ENCODE measurements at regions not wholly inside any gene's neighbourhood (a gene's known extent, or its start where the extent isn't known, plus 50 kb on each side); places are given as distances from the start of the nearest gene placed in this dataset.

DNA sequence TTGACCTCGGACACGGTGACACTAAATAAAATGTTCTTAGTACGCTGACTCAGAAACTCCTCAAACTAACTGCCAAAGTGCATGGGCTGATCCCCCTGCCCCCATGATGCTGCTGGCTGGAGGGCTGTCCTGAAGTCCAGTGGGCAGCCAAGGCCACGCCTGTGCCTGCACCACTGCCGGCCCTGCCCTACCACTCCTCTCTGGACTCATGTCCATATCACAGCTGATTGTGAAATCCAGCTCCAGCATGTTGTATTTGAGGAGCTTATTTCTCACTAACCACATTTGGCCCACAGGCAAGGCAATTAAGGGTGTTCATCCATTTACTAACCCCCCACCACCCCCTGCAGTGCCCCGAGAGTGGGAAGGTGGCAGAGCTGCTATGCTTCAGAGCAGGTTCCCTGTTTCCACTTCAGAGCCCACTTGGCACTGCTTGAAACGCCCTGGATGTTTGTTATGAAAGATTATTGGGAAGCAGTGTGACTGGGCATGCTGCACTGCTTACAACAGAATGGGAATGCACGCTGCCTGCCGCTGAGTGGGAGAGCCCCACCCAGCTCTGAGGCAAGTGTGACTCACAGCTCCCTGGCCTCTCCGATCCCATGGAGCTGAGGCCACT, 114.0 kb downstream of the UQCRFS1 start:
- intact Hi-C loops (cut with DNase I), result no loop called here
- DNase-seq (peak; percentile 76), ATAC-seq (peak; percentile 95 to 99)

DNA sequence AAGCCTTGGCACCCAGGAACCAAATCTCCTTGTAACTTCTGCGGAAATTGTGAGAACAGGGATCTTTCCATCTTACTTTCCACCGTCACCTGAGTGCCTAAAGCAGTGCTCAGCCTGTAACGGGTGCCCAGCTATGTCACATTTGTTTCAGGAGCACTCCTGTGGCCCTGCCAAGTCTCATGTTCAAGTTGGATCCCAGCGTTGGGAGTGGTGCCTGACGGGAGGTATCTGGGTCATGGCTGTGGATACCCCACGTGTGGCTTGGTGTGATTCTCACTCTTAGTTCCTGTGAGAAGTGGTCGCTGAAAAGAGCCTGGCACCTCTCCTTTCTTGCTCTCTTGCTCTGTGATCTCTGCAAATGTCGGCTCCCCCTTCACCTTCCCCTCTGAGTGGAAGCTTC, 114.9 kb downstream of the UQCRFS1 start:
- intact Hi-C loops (cut with DNase I), result no loop called here
- ATAC-seq, result no peak
- DNase-seq, result no peak

DNA sequence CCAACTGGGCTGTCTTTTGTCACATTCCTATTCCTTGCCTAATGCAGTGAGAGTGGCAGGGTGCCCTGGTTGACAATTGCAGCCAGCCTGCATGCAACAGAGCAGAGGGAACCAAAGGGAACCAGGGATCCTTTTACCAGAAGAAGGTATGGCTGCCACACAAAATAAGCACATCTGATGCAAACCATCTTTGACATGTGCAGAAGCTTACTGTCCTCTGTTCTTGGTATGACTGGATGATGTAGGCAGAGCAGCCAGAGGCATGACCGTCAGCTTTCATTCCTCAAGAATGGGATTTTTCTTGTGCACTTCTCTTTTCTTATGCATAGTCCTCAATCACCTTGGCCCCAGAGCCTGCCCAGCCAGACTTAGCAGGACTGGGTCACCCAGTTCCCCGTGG, 116.1 kb downstream of the UQCRFS1 start:
- ATAC-seq (no peak), DNase-seq (no peak)
- intact Hi-C loops (cut with DNase I), result no loop called here

DNA sequence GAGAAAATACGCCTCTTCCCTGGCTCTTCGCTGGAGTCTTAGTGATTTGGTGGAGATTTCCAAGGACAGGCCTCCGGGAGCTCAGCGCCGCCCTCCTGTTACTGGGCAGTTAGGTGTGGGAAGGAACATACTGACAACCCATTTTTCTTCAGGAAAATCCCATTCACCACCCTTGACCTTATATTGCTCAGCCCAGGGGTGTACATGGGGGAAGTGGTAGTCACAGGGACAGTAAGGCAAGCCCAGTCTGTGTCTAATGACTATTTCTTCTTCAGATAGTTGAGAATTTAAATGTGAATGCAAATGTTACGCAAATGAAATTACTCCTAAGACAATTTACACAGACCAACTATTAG, 119.4 kb downstream of the UQCRFS1 start:
- intact Hi-C loops (cut with DNase I), result no loop called here
- ATAC-seq, result no peak
- DNase-seq, result no peak

DNA sequence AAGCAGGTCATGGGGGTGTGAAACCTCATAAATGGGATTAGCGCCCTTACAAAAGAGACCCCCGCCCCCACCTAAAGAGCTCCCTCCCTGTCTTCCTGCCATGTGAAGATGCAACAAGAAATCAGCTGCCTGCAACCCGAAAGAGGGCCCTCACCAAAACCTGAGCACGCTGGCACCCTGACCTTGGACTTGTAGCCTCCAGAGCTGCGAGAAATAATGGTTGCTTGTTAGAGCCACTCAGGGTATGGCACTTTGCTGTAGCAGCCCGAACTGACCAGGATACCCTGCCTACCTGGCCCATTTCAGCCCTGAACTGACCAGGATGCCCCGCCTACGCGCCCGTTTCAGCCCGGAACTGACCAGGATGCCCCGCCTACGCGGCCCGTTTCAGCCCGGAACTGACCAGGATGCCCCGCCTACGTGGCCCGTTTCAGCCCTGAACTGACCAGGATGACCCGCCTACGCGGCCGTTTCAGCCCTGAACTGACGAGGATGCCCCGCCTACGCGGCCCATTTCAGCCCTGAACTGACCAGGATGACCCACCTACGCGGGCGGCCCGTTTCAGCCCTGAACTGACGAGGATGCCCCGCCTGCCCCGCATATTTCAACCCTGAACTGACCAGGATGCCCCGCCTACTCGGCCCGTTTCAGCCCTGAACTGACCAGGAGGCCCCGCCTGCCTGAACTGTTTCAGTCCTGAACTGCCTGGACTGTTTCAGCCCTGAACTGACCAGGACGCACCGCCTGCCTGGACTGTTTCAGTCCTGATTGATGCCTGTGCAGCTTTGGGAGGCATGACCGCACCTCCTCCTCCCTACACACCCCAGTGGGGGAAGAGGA, 120.0 kb downstream of the UQCRFS1 start:
- DNase-seq (no peak), ATAC-seq (no peak)
- intact Hi-C loops (cut with DNase I), result no loop called here

DNA sequence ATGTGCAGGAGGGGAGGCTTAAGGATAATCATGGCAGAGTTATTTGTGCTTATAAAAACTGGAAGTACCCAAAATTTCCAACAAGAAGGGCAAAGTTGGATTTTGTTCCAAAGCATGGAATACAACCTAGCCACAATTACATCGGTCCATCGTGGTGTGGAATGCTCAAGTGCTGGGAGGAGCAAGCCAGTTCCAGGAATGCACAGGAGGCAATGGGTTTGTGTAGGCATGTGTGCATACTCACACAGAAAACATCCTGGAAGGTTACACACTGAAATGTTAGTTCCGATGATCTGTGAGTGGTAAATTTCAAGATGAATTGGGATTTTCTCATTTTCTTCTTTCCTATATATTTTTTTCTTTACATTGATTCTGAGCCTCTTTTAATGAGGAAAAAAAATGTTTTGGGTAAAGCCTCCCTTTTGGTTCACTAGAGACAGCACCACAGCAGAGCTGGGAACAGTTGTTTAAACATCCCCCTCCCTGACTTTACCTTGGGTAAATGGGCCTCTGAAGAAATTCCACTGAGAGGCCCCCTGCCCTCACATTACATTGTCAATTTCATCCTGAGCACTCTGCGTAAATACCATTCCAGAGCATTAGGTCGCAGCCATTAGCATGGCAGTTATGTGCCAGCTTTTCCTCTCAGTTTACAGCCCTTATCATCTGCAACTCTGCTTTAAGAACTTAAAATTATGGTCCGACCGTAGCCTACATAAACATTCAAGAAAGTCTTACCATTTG, 122.0 kb downstream of the UQCRFS1 start:
- DNase-seq, result no peak
- ATAC-seq, result no peak
- intact Hi-C loops (cut with DNase I), result no loop called here

DNA sequence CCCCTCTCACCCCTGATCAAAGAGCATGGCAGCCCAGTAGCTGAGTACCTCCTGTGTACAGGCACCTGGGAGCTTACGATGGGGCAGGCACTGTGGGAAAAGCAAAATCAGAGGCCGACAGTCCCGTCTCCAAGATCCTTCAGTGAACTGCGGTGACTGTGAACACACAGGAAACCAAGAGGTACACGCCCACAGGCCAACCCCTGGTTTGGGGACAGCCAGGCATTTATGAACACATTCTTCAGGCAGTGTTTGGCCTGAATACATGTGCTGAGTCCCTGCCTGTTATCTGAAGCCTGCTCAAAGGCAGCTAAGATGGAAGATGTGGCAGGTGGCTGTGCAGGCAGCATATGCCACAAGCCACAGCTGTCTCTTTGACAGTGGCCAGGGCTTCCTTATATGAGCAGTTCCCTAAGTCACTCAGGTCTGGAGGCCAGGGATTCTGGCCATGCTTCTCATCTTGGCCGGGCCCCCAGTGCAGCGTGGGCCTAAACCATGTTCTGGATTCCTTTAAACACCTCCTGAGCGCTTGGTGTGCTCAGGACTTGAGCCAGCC, 123.6 kb downstream of the UQCRFS1 start:
- DNase-seq (no peak), ATAC-seq (no peak)
- intact Hi-C loops (cut with DNase I), result no loop called here

DNA sequence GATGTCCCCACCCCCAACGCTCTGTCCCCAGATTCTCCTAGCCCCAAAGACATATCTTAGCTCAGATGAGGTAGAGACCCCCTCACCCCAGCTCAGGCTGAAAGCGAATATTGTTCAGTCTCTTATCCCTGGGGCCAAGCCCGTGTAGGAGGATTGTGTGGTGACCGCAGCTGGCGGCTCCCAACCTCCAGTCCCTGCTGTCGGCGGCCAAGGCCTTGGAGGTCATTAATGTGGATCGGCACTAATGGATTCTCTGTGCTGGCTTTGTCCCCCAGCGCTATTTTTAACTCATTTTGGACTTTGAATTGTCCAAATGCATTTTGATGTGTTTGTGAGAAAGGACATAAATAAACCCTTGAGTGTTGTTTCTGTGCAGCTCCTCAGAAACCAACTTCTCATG, 124.2 kb downstream of the UQCRFS1 start:
- DNase-seq (no peak), ATAC-seq (no peak)
- intact Hi-C loops (cut with DNase I), result no loop called here

DNA sequence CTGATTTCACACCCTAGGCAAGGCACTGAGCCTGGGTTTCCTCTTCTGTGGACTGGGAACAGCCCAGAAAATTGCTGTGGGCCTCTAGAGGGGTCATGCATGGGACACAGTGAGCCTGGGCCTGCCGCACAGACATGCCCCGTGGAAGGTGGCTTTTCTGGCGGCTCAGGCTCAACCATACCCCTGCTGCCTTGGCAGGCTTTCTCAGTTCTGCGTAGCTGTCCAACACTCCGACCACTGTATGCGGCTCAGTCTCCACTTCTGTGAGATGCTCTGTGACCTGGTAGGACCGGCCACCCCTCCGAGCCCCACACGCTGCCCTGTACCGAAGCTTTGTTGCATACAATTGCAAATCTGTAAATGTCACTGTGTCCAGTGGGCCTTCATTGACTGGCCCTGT, 126.3 kb downstream of the UQCRFS1 start:
- intact Hi-C loops (cut with DNase I), result no loop called here
- ATAC-seq (no peak), DNase-seq (no peak)

DNA sequence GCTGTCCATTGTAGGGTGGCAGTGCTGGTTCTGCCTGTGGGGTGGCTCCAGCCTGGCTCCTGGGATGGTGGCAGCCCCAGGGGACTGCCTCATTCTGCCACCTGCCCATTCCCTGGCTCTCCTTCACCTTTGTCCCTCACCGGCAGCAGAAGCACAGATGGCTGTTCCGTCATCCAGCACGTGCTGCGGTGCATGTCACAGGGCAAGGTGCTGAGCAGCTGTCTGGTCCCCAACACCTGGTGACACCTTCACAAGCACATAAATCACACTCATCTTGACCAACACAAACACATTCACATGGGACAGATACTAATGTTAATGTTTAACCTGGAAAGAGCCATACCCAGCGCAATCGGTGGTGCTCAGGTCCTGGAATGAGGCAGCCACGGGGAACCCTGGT, 126.8 kb downstream of the UQCRFS1 start:
- DNase-seq (no peak), ATAC-seq (no peak)
- intact Hi-C loops (cut with DNase I), result no loop called here

DNA sequence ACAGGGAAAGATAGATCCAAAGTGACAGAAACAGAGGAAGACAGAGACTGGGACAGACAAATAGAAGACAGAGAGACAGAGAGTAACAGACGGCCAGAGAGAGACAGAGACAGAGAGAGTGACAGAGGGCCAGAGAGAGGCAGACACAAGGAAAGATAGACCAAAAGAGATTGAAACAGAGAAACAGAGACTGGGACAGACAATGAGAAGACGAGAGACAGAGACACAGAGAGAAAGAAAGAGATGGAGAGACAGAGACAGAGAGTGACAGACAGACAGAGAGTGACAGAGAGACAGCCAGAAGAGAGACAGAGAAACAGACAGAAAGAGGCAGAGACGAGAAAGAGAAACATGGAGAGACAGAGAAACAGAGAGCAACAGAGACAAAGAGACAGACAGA, 127.3 kb downstream of the UQCRFS1 start:
- no peak for ATAC-seq
- DNase-seq, result no peak
- intact Hi-C loops (cut with DNase I), result no loop called here

DNA sequence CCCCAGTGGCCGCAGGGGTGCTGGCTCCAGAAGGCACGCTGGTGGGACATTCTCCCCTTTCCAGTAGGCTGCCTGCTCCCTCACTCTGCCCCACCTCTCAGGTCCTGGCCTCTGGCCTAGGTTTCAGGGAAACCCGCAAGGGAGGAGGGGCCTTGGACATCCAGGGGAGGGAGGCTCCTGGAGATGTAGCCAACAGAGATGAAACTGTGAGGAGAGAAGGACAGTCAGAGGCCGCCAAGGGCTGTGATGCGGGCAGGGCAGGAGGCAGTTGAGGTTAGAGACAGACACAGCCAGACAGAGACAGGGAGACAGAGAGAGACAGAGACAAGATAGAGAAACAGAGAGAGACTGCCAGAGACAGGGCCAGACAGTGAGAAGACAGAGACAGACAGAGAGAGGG, 127.7 kb downstream of the UQCRFS1 start:
- DNase-seq, result no peak
- intact Hi-C loops (cut with DNase I), result no loop called here
- no peak for ATAC-seq

DNA sequence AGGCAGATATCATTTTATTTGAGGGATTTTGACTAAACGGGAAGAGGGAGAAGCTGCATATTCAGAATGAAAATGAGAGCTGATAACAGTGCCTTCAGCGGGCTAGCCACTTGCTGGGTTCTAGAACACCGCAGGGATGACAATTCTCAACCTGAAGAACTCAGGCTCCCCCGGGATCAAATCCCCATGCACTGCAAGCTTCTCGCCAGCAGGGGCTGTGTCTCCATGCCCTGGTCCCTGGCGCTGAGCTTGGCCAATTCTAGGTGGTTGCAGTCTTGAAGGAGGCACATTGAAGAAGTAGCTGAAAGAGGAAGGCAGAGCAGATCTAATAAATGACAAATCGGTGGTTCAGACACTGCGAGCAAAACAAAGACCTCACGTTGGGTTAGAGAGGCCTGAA, 128.7 kb downstream of the UQCRFS1 start:
- ATAC-seq, result no peak

DNA sequence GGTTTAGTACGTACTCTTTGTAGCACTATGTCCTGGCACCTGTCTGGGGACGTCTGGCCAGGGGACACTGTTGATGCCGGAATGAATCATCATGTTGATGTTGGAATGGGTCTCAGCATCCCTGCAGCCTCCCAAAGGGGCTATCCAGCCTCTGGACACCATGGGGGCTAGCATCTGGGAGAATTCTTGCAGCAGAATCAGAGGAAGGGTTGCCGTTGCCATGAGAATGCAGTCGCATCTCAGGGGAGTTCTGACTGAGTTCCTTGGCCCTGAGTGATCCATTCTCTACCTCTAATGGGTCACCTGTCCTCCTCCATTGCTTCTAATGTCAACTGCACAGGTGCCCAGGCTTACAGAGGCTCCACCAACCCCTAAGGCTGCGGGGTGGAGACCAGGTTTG, 129.1 kb downstream of the UQCRFS1 start:
- intact Hi-C loops (cut with DNase I), result no loop called here
- no peak for DNase-seq
- no peak for ATAC-seq

More for the DNA sequence above, 128.7 kb downstream of the UQCRFS1 start:
- intact Hi-C loops (cut with DNase I), result no loop called here
- DNase-seq, result no peak

DNA sequence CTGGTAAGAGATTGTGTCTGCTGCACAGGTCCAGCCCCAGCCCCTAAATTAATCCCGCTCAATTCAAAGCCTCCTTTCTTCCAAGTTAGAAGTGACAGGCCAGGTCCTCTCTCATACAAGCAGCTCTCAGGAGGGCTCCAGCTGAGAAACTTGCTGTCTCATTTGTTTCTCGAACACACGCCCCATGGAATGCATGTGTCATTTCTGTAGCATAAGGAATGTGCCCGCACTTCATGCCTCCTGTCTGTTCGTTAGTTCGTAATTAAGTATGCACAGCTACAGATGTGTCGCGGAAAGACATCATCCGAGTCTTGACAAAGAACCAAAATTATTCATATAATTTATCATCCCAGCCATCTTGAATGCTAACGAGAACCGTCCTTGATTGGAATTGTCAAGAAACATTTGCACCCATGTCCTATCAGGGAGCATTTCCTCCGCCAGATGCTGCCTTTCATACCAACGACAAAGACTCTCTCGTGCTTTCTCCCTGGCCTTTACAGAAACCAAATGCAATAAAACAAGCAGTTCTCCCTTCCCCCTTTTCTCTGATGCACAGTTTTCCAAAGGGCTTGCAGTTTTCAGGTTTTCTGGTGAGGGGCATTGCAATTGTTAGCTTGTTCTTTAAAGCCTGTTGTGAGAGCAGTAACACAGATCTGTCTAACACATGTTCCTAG, 133.5 kb downstream of the UQCRFS1 start:
- intact Hi-C loops (cut with DNase I), result no loop called here
- no peak for ATAC-seq
- DNase-seq, result no peak

DNA sequence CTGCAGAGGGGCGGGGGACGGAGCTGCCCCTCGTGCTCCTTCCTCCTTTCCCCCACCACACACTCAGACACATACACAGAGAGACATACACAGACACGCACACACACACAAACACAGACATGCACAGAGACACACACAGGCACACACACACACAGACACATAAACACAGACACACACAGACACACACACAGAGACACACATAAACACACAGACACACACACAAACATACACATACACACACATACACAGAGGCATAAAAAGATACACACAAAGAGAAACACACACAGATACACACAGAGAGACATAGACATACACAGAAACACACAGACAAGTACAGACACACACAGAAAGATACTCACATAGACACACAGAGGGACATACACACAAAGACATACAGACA, 136.0 kb downstream of the UQCRFS1 start:
- ATAC-seq (no peak), DNase-seq (no peak)
- intact Hi-C loops (cut with DNase I), result no loop called here

DNA sequence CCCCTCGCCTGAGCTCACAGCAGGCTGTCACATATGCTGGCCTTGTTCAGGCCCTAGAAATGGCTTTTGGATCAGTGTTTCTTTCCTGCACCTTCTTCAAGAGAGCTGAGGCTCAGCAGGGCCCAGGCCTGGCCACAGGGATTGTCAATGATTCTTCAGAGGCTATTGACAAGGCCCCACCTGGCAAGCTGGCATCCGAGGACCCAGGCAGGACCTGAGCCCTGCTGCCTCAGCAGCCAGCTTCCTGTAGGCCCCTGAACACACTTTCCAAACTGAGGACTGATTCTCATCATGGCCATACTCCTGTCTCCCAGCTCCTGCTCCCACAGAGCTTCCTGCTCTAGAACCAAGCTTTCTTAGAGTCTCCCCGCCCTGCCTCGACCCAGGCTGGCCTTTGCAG, 136.8 kb downstream of the UQCRFS1 start:
- intact Hi-C loops (cut with DNase I), result no loop called here
- DNase-seq, result no peak
- no peak for ATAC-seq

DNA sequence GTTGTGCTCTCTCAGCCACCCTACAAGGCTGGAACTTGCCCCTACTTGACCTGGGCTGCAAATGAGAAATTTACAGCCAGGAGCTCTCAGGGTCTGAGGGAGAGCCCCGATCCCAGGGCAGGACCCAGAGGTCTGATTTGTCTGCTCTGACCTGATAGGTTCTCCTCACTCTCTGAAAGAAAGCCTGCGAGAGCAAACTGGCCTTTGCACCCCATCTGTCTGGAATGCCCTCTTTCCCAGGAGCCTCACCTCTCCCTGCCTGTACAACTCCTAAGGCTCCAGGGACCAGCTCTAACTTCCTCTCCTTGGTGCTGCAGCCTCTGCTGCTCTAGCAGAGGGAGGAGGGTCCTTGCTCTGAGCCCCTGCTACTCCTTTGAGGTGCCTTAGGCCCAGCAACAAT, 137.8 kb downstream of the UQCRFS1 start:
- no peak for DNase-seq
- no peak for ATAC-seq
- intact Hi-C loops (cut with DNase I), result no loop called here

DNA sequence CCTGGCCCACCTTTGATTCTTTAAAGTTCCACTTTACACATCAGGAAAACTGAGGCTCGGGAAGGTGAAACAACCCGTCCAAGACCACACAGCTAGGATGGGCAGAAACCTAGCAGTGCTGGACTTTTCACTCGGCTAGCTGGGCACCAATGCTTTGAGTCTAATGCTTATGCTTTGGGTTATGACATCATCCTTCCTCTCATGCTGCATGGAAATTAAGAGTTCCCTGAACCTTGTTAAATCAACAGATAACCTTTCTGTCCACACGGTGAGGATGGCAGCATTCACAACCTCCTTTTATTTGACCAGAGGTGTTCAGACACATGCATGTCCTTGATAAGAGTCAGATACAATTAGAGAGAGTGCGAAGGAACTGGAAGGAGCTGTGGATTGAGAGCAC, 138.4 kb downstream of the UQCRFS1 start:
- ATAC-seq (no peak), DNase-seq (no peak)
- intact Hi-C loops (cut with DNase I), result no loop called here

DNA sequence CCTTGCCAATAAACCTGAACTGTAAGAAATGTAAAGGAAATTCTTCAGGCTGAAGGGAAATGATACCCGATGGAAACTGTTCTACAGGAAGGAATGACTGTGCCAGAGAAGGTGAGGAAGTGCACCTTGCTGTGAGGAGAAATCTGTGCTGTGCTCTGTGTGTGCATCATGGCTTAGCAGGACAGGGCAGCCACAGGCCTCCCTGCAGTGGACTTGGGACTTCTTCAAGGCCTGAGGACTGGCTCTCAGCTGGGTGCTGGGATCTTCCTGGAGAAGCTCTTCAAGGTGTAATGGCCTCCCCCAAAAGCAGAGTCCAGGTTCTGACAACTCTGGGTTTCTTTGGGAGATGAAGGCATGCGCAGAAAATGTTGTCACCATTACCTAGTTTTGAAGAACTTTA, 145.1 kb downstream of the UQCRFS1 start:
- DNase-seq (no peak), ATAC-seq (no peak)
- intact Hi-C loops (cut with DNase I), result no loop called here
